ENCODE measurements at regions not wholly inside any gene's neighbourhood (a gene's known extent, or its start where the extent isn't known, plus 50 kb on each side); places are given as distances from the start of the nearest gene placed in this dataset.

- TF ChIP-seq CTCF (IDR thresholded peaks at IDR 0.05; ENCODE audit: insufficient read depth, low read length) (no peak), REST (IDR thresholded peaks at IDR 0.05; ENCODE audit: insufficient replicate concordance, low read depth) (no peak), POLR2AphosphoS5 (IDR thresholded peaks at IDR 0.05; ENCODE audit: low read depth) (no peak)
Observed at GRCh38 chr5:158487664-158488063, 612.1 kb downstream of the EBF1 start.

All from HL-60 (cell line).